IMR-90 (cell line): ENCODE measurements at regions not wholly inside any gene's neighbourhood (a gene's known extent, or its start where the extent isn't known, plus 50 kb on each side); places are given as distances from the start of the nearest gene placed in this dataset.

ENCODE experiments used
- ATAC-seq: fragments of 200-7000 bp; cut with Tn5 transposase; 2 replicates; pipeline ENCODE4 v1.9.1; 2020; ENCODE audit warnings: low read depth, mild to moderate bottlenecking, moderate library complexity
- BruUV-seq: library from RNA; stranded (reverse); fragments of 400-500 nt; replicated peaks from 2 replicates; lab custom pipeline; 2021; lab: Mats Ljungman, UMichigan
- CTCF ChIA-PET: fragments of 300-600 bp; formaldehyde crosslinking; extraction: SDS; loops from one replicate; lab custom pipeline; 2021; ENCODE audit warnings: antibody characterized with exemption; lab: Yijun Ruan, JAX
- POLR2A ChIA-PET: fragments of 300-600 bp; sonication (Branson Sonifier 250); formaldehyde crosslinking; loops from one replicate; lab custom pipeline; 2022; ENCODE audit warnings: antibody characterized with exemption; ENCODE audit not compliant: unreplicated experiment; lab: Charles Lee
- DNase-seq: peaks from one replicate; pipeline ENCODE4 v3.0.0; 2013
- H2AFZ ChIP-seq: replicated peaks from 2 replicates; pipeline ENCODE3; 2013; ENCODE audit warnings: low read length, mild to moderate bottlenecking; ENCODE audit not compliant: poor library complexity
- H2AK5ac ChIP-seq: 2 replicates; pipeline ENCODE4 v1.6.1; 2013; ENCODE audit warnings: low read depth, low read length, inconsistent platforms
- H2AK9ac ChIP-seq: replicated peaks from 2 replicates; pipeline ENCODE3; 2013; ENCODE audit warnings: mild to moderate bottlenecking, low read depth, low read length, moderate library complexity; ENCODE audit not compliant: poor library complexity
- H2BK120ac ChIP-seq: 2 replicates; pipeline ENCODE4 v1.6.1; 2013; ENCODE audit warnings: low read depth, low read length, inconsistent platforms
- H2BK15ac ChIP-seq: 3 replicates; pipeline ENCODE4 v1.6.1; 2013; ENCODE audit warnings: low read depth, low read length, inconsistent platforms
- H2BK20ac ChIP-seq: 2 replicates; pipeline ENCODE4 v1.6.1; 2013; ENCODE audit warnings: low read depth, mild to moderate bottlenecking, inconsistent platforms, low read length, moderate library complexity
- H2BK5ac ChIP-seq: 2 replicates; pipeline ENCODE4 v1.6.1; 2013; ENCODE audit warnings: mild to moderate bottlenecking, low read depth, low read length, inconsistent platforms; ENCODE audit not compliant: poor library complexity, severe bottlenecking
- H3K14ac ChIP-seq: replicated peaks from 2 replicates; pipeline ENCODE4 v1.6.1; 2013; ENCODE audit warnings: low read depth, low read length, inconsistent platforms
- H3K18ac ChIP-seq: 2 replicates; pipeline ENCODE4 v1.6.1; 2013; ENCODE audit warnings: low read depth, low read length, control low read depth
- H3K23ac ChIP-seq: 2 replicates; pipeline ENCODE4 v1.6.1; 2013; ENCODE audit warnings: low read depth, low read length, inconsistent platforms
- H3K27ac ChIP-seq: 2 replicates; pipeline ENCODE4 v1.5.1; 2013; ENCODE audit warnings: mild to moderate bottlenecking, control low read depth, low read length; ENCODE audit not compliant: insufficient read depth
- H3K27me3 ChIP-seq: 2 replicates; pipeline ENCODE4 v1.6.1; 2013; ENCODE audit warnings: low read length; ENCODE audit not compliant: control insufficient read depth, insufficient read depth
- H3K36me3 ChIP-seq: 2 replicates; pipeline ENCODE4 v1.6.1; 2013; ENCODE audit warnings: low read length, mixed read lengths; ENCODE audit not compliant: control insufficient read depth, insufficient read depth
- H3K4ac ChIP-seq: 2 replicates; pipeline ENCODE4 v1.6.1; 2013; ENCODE audit warnings: low read depth, low read length, inconsistent platforms
- H3K4me1 ChIP-seq: 2 replicates; pipeline ENCODE4 v1.6.1; 2013; ENCODE audit warnings: low read length, mixed read lengths; ENCODE audit not compliant: control insufficient read depth, insufficient read depth
- H3K4me2 ChIP-seq: 2 replicates; pipeline ENCODE4 v1.6.1; 2013; ENCODE audit warnings: low read depth, mild to moderate bottlenecking, control low read depth, low read length, moderate library complexity
- H3K4me3 ChIP-seq: 2 replicates; pipeline ENCODE4 v1.5.1; 2013; ENCODE audit warnings: low read depth, mild to moderate bottlenecking, control low read depth, low read length, moderate library complexity; ENCODE audit not compliant: insufficient read depth
- H3K56ac ChIP-seq: 2 replicates; pipeline ENCODE4 v1.6.1; 2013; ENCODE audit warnings: low read length, inconsistent platforms; ENCODE audit not compliant: insufficient read depth; ENCODE audit errors: extremely low read depth
- H3K79me1 ChIP-seq, 2 experiments: 2 replicates each; pipeline ENCODE4 v1.6.1; 2013; ENCODE audit warnings: low read length in 2 of 2, inconsistent platforms in 1 of 2, low read depth in 1 of 2
- H3K9ac ChIP-seq: 2 replicates; pipeline ENCODE4 v1.6.1; 2013; ENCODE audit warnings: low read depth, low read length, control low read depth
- H3K9me1 ChIP-seq: 2 replicates; pipeline ENCODE4 v1.6.1; 2013; ENCODE audit warnings: low read length, inconsistent platforms; ENCODE audit not compliant: insufficient read depth
- H3K9me3 ChIP-seq: 2 replicates; pipeline ENCODE4 v1.6.1; 2013; ENCODE audit warnings: low read length; ENCODE audit not compliant: control insufficient read depth, insufficient read depth
- H4K20me1 ChIP-seq: 2 replicates; pipeline ENCODE4 v1.6.1; 2013; ENCODE audit warnings: low read length, inconsistent platforms; ENCODE audit not compliant: insufficient read depth
- H4K5ac ChIP-seq: 2 replicates; pipeline ENCODE4 v1.6.1; 2013; ENCODE audit warnings: mild to moderate bottlenecking, low read depth, low read length, control low read depth
- H4K8ac ChIP-seq, 2 experiments: 2 replicates each; pipeline ENCODE4 v1.6.1; 2013; ENCODE audit warnings: low read depth in 2 of 2, low read length in 2 of 2, control low read depth in 1 of 2, inconsistent platforms in 1 of 2
- H4K91ac ChIP-seq: 2 replicates; pipeline ENCODE4 v1.6.1; 2013; ENCODE audit warnings: low read depth, low read length, inconsistent platforms; ENCODE audit not compliant: insufficient read depth
- MAFK ChIP-seq: IDR thresholded peaks from 2 replicates; pipeline ENCODE4 v1.6.1; 2012; ENCODE audit warnings: low read depth, low read length, improper control_type of control experiment
- MAZ ChIP-seq: IDR thresholded peaks from 2 replicates; pipeline ENCODE4 v1.6.1; 2012; ENCODE audit warnings: low read depth, mild to moderate bottlenecking, low read length, improper control_type of control experiment, moderate library complexity, borderline replicate concordance
- WGBS, 2 experiments: methylation state at CpG; one replicate each; pipeline versions ENCODE4 v1.1.5 to v1.1.7; 2013; ENCODE audit warnings: missing lambda C conversion rate in 2 of 2; ENCODE audit not compliant: insufficient read length in 1 of 2; ENCODE audit errors: extremely low coverage in 2 of 2; 5-methylcytosine and 5-hydroxymethylcytosine counted together
- dilution Hi-C: fragments of 300-500 bp; cut with HindIII; formaldehyde crosslinking; loops from one replicate; pipeline ENCODE4 v1.14.3; 2018; ENCODE audit warnings: low sequenced_read_pairs; ENCODE audit not compliant: unreplicated experiment
- in situ Hi-C: fragments of 300-500 bp; cut with MboI; formaldehyde crosslinking; loops from 3 replicates; pipeline ENCODE4 v1.14.3; 2019; ENCODE audit warnings: low sequenced_read_pairs, inconsistent platforms, mixed read lengths
- intact Hi-C: fragments of 100-400 bp; cut with micrococcal nuclease; formaldehyde crosslinking; loops from 2 replicates; pipeline ENCODE4 v1.10.0; 2022

DNA sequence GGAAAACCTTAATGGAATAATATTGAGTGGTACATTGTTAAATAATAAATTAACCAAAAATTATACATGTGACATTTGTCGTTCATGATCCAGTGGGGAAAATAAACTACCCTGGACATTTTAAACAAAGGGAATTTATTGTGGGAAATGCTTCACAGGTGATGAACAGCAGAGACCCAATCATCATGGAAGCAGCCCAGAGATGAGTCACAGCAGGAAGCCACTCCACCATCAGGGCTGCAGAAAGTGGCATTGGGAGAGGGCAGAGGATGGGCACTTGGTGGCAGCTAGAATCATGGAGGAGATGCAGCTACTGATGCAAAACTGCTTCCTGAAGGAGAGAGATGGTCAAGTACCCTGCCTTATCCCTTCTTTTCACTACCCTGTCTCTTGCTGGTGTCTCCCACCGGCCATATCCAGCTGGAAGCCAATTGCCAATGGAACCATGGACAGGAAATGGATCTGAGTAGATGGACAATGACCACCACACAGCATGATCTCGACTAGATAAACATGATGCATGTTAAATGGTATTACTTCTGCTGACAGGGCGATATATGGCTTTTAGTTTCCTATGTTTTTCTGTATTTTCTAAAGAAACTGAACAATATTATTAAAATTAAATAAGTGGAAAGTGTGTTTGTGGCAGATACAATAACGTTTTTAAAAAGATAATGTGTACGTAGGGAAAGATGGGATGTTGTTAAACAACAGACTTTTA, 139.8 kb downstream of the RPIA start:
- Histone ChIP-seq H3K79me1 (no peaks in the 10 kb centered on the region), H2AFZ (no peak overlapping the region), H3K9me1 (no peaks in the 10 kb centered on the region), H2BK20ac (no peak overlapping the region), H3K4ac (no peak overlapping the region), H4K8ac (no peak overlapping the region), H2AK9ac (no peak overlapping the region), H2BK120ac (no peak overlapping the region), H4K91ac (no peak overlapping the region), H3K23ac (no peak overlapping the region), H3K4me1 (no peaks in the 10 kb centered on the region), H4K20me1 (no peaks in the 10 kb centered on the region), H3K9ac (no peak overlapping the region), H3K14ac (no peak overlapping the region), H3K18ac (no peak overlapping the region), H3K9me3 (no peaks in the 10 kb centered on the region), H3K4me3 (no peak overlapping the region), H2AK5ac (no peak overlapping the region), H3K27me3 (peaks cover 1% of the 10 kb centered on the region; the same call in 1 of the 2 replicates), H3K27ac (no peak overlapping the region), H2BK5ac (no peak overlapping the region), H4K5ac (no peak overlapping the region), H2BK15ac (no peak overlapping the region), H3K56ac (no peak overlapping the region), H3K36me3 (no peaks in the 10 kb centered on the region), H3K4me2 (no peak overlapping the region)
- ATAC-seq (no peak), DNase-seq (no peak)
- WGBS, 2 experiments, result 100% methylated on average over 1 of the region's 6 CpGs; no CpG with 5 or more reads in 1 of the 2 experiments
- dilution Hi-C loops (no loop called here), intact Hi-C loops (no loop called here), in situ Hi-C loops (no loop called here)
- ChIA-PET CTCF (interaction anchor here (0.9 to 1.2 kb wide), 2 partner anchors 8 to 14 kb away, joined by 3 read pairs; no protein-coding TSS in a partner anchor), POLR2A (no interaction called here)
- TF ChIP-seq MAZ, result no peak
- TF ChIP-seq MAFK, result peak; percentile 83
- BruUV-seq, result no TSS peak
